GM12878 (cell line): ENCODE measurements at regions not wholly inside any gene's neighbourhood (a gene's known extent, or its start where the extent isn't known, plus 50 kb on each side); places are given as distances from the start of the nearest gene placed in this dataset.
"Not testable (repeated sequence)": the region's sequence is repeated elsewhere in the genome, so short reads cannot be mapped to it uniquely, and the experiment has no call there.

Source experiments
- RFX5 ChIP-seq: IDR thresholded peaks from 2 replicates; pipeline ENCODE4 v1.6.1; 2011; ENCODE audit warnings: low read depth, low read length, improper control_type of control experiment
- SMC3 ChIP-seq: IDR thresholded peaks from 2 replicates; pipeline ENCODE4 v1.6.1; 2011; ENCODE audit warnings: low read length, improper control_type of control experiment, borderline replicate concordance
- TF ChIP-seq, protein P1 (sequence below), 3 experiments: IDR thresholded peaks in 2 of 3; conservative IDR thresholded peaks in 1 of 3; 2 replicates each; pipeline ENCODE4 v1.5.1; 2011; ENCODE audit warnings: low read depth in 3 of 3, low read length in 3 of 3, mild to moderate bottlenecking in 3 of 3, control low read depth in 2 of 3, moderate library complexity in 2 of 3, inconsistent platforms in 1 of 3, mixed read lengths in 1 of 3; ENCODE audit not compliant: control insufficient read depth in 2 of 3, insufficient read depth in 1 of 3; ENCODE audit errors: extremely low read depth in 1 of 3
- TF ChIP-seq, protein P2 (sequence below): IDR thresholded peaks from 2 replicates; pipeline ENCODE4 v1.6.1; 2012; ENCODE audit warnings: improper control_type of control experiment, low read depth, low read length; ENCODE audit not compliant: insufficient replicate concordance

DNA sequence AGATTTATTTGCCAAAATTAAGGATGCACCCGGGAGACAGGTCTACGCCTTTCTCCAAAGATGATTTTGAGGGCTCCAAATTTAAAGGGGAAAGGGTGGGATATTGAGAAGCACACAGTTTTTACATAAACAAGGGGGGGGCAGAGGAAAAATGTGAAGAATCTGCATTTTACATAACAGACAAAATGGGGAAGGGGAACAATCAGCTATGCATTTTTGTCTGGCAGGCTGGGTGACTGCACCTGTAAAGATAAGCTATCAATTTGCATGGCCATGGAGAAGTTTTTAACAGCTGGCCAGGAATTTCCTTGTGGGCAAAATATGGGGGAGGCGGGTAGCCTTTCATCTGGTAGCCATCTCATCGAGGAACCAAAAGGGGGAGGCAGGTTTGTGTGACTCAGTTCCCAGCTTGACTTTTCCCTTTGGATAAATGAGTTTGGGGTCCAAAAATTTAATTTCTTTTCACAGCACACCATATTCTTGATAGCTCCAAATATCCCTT, 331.3 kb downstream of the PCDH11X start:
- TF ChIP-seq, protein P1, sequence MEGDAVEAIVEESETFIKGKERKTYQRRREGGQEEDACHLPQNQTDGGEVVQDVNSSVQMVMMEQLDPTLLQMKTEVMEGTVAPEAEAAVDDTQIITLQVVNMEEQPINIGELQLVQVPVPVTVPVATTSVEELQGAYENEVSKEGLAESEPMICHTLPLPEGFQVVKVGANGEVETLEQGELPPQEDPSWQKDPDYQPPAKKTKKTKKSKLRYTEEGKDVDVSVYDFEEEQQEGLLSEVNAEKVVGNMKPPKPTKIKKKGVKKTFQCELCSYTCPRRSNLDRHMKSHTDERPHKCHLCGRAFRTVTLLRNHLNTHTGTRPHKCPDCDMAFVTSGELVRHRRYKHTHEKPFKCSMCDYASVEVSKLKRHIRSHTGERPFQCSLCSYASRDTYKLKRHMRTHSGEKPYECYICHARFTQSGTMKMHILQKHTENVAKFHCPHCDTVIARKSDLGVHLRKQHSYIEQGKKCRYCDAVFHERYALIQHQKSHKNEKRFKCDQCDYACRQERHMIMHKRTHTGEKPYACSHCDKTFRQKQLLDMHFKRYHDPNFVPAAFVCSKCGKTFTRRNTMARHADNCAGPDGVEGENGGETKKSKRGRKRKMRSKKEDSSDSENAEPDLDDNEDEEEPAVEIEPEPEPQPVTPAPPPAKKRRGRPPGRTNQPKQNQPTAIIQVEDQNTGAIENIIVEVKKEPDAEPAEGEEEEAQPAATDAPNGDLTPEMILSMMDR (IDR thresholded peaks at IDR 0.05 in 2 of 3, conservative IDR thresholded peaks at IDR 0.05 in 1 of 3; ENCODE audit: control insufficient read depth in 2 of 3, extremely low read depth in 1 of 3, insufficient read depth in 1 of 3, low read depth in 3 of 3, low read length in 3 of 3): not testable (repeated sequence)
- TF ChIP-seq, protein P2, sequence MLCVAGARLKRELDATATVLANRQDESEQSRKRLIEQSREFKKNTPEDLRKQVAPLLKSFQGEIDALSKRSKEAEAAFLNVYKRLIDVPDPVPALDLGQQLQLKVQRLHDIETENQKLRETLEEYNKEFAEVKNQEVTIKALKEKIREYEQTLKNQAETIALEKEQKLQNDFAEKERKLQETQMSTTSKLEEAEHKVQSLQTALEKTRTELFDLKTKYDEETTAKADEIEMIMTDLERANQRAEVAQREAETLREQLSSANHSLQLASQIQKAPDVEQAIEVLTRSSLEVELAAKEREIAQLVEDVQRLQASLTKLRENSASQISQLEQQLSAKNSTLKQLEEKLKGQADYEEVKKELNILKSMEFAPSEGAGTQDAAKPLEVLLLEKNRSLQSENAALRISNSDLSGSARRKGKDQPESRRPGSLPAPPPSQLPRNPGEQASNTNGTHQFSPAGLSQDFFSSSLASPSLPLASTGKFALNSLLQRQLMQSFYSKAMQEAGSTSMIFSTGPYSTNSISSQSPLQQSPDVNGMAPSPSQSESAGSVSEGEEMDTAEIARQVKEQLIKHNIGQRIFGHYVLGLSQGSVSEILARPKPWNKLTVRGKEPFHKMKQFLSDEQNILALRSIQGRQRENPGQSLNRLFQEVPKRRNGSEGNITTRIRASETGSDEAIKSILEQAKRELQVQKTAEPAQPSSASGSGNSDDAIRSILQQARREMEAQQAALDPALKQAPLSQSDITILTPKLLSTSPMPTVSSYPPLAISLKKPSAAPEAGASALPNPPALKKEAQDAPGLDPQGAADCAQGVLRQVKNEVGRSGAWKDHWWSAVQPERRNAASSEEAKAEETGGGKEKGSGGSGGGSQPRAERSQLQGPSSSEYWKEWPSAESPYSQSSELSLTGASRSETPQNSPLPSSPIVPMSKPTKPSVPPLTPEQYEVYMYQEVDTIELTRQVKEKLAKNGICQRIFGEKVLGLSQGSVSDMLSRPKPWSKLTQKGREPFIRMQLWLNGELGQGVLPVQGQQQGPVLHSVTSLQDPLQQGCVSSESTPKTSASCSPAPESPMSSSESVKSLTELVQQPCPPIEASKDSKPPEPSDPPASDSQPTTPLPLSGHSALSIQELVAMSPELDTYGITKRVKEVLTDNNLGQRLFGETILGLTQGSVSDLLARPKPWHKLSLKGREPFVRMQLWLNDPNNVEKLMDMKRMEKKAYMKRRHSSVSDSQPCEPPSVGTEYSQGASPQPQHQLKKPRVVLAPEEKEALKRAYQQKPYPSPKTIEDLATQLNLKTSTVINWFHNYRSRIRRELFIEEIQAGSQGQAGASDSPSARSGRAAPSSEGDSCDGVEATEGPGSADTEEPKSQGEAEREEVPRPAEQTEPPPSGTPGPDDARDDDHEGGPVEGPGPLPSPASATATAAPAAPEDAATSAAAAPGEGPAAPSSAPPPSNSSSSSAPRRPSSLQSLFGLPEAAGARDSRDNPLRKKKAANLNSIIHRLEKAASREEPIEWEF: not testable (repeated sequence)
- TF ChIP-seq SMC3, RFX5: not testable (repeated sequence)
